ENCODE measurements at regions not wholly inside any gene's neighbourhood (a gene's known extent, or its start where the extent isn't known, plus 50 kb on each side); places are given as distances from the start of the nearest gene placed in this dataset.

- Histone ChIP-seq H3K36me3 (no peaks in the 10 kb centered on the region), H3K9me3 (no peaks in the 10 kb centered on the region), H3K27me3 (no peaks in the 10 kb centered on the region), H3K4me3 (no peak overlapping the region), H3K4me1 (no peaks in the 10 kb centered on the region), H3K27ac (no peak overlapping the region)
- intact Hi-C loops (cut with DNase I) = no loop called here
- ATAC-seq (no peak), DNase-seq (no peak), FAIRE-seq (no peak)
- TF ChIP-seq CTCF (IDR thresholded peaks at IDR 0.05) = no peak
- WGBS, 2 donors = 82 to 83% methylated on average over 5 of the region's 5 CpGs
Measured at GRCh38 chr4:155140889-155141288, 67.5 kb upstream of the NPY2R start.

GRCh38 chr4:155143512-155143911 is 64.9 kb upstream of the NPY2R start:
- no peaks in the 10 kb centered on the region for H3K27me3 ChIP-seq
- no peak overlapping the region for H3K27ac ChIP-seq
- intact Hi-C loops (cut with DNase I) = no loop called here
- ATAC-seq = no peak
- DNase-seq = no peak
- H3K4me3 ChIP-seq = no peak overlapping the region
- no peak for FAIRE-seq
- H3K36me3 ChIP-seq = no peaks in the 10 kb centered on the region
- H3K4me1 ChIP-seq = no peaks in the 10 kb centered on the region
- no peaks in the 10 kb centered on the region for H3K9me3 ChIP-seq
- WGBS, 2 donors = 72 to 73% methylated on average over 1 of the region's 1 CpG
- TF ChIP-seq CTCF (IDR thresholded peaks at IDR 0.05) = no peak

Measured in pancreas (tissue), 10 donors.